Testis (tissue), 2 donors: ENCODE measurements at regions not wholly inside any gene's neighbourhood (a gene's known extent, or its start where the extent isn't known, plus 50 kb on each side); places are given as distances from the start of the nearest gene placed in this dataset.

ENCODE experiments used
- POLR2A ChIP-seq: fragments of 450-650 bp; IDR thresholded peaks from one replicate; pipeline ENCODE4 v1.6.1; 2017; ENCODE audit warnings: antibody characterized with exemption, mild to moderate bottlenecking, moderate library complexity
- TF ChIP-seq, protein P1 (sequence below), 3 experiments: fragments of 450-650 bp in 2 of 3; fragments of 200-600 bp in 1 of 3; sonication (generic) in 1 of 3; IDR thresholded peaks; one replicate each; pipeline ENCODE4 v1.5.1; 2016 to 2019; ENCODE audit warnings: antibody characterized with exemption in 3 of 3, mild to moderate bottlenecking in 2 of 3, moderate library complexity in 1 of 3

DNA sequence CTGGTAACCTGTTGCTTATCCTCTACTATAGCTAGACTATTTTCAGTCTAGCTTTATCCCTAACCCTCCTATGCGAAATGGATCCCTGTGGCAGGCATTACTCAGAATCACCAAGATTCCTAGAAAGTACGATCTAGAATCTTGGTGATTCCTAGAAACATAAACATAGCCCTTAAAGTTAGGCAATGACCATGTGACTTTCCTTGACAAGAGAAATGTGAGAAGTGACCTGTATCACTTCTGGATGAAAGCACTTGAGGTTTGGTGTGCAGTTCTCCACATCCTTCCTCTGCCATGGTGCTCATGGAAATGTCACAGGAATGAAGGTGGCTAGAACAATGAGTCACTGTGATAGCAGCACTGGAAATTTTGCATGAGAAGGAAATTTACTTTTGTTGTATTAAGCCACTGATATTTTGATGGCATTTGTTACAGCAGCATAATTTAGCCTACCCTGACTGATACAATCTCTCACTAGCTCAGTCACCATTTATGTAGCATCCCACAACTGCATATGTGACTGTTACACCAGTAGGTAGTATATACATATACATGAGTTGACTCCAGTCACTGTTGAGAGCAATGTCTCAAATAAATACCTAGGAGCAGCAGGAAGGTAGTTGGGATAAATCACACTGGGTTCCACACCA, 68.3 kb upstream of the MAPRE2 start:
- TF ChIP-seq, protein P1, sequence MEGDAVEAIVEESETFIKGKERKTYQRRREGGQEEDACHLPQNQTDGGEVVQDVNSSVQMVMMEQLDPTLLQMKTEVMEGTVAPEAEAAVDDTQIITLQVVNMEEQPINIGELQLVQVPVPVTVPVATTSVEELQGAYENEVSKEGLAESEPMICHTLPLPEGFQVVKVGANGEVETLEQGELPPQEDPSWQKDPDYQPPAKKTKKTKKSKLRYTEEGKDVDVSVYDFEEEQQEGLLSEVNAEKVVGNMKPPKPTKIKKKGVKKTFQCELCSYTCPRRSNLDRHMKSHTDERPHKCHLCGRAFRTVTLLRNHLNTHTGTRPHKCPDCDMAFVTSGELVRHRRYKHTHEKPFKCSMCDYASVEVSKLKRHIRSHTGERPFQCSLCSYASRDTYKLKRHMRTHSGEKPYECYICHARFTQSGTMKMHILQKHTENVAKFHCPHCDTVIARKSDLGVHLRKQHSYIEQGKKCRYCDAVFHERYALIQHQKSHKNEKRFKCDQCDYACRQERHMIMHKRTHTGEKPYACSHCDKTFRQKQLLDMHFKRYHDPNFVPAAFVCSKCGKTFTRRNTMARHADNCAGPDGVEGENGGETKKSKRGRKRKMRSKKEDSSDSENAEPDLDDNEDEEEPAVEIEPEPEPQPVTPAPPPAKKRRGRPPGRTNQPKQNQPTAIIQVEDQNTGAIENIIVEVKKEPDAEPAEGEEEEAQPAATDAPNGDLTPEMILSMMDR (IDR thresholded peaks at IDR 0.05) = no peak
- no peak for TF ChIP-seq POLR2A
